ENCODE measurements at regions not wholly inside any gene's neighbourhood (a gene's known extent, or its start where the extent isn't known, plus 50 kb on each side); places are given as distances from the start of the nearest gene placed in this dataset.

DNA sequence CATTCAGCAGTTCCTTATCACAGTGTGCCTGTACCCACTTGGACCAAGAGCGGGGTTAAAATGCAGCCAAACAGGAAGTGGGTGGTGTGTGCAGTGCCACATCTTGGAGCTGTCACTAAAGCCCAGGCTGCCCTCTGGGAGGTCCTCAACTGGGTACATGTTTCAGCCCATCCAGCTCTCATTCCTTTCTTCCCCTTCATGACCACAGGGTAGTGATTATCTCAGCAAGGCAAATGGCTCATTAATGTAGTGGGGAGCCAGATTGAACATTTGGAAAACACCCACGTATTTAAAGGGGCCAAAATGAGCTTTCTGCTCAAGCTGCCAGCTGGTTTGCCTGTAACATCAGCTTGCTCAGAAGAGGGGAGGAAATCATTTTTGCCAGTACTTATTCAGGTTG lies 210.8 kb upstream of the BTG1 start:
- DNase-seq (ENCODE audit: low read depth) = no peak

DNA sequence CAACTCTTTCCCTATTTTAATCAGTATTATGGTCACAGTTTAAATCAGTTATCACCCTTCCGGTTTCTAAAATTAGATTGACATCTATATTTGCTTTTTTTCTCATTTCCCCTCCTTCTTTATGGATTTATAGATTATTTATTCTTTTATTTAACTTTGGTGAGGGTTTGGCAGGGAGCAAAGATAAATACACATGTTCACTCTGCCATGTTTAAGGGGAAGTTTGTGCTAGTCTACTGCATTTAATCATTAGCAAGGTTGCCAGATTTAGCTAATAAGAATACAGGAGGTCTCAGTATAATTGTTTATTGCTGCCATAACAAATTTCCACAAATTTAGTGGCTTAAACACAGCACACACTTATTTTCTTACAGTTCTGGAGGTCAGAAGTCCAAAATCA lies 204.0 kb upstream of the BTG1 start:
- no peak for DNase-seq (ENCODE audit: low read depth)

DNA sequence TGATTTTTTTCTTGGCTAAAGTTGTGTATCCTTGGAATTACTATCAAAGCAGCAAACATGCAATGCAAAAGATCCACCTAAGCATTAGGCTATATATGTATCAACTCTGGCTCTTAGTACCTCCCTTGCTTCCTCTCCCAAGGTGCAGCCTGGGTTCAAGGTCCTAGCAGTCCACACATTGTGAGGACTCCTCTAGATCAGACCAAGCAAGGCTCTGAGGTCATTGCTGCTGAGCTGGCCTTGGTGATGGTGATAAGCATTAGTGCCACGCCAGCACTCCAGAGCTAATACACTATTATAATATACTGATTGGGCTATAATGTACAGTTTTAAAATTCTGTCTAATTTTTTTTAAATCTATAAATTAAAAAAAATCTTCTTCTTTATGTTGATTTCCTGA lies 196.9 kb upstream of the BTG1 start:
- no peak for DNase-seq (ENCODE audit: low read depth)

DNA sequence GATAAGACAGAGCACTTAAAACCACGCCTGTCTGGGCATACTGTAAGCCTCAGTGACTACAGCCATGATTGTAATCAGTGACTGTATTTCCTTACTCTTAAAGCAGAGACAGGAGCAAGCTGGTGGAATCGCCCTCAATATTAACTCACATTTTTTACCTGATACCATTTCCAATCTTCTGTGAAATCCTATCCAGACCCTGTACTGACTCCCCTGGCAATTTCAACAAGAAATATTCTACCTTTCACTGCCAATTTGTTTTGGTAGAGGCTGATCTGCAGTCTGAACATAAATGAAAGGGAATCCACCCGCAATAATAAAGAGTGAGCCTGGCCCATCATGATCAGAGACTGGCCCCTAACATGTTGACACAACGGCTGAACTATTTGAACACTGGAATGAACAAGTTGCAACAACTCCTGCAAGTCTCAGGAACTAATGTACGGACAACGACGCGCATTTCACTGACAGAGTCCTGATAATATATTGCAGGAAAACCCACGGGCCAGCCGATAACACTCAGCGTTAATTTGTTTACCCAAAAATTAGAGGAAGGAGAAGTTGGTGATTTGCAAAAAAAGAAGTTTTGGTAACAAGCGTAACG lies 195.5 kb upstream of the BTG1 start:
- DNase-seq (ENCODE audit: low read depth) = no peak

DNA sequence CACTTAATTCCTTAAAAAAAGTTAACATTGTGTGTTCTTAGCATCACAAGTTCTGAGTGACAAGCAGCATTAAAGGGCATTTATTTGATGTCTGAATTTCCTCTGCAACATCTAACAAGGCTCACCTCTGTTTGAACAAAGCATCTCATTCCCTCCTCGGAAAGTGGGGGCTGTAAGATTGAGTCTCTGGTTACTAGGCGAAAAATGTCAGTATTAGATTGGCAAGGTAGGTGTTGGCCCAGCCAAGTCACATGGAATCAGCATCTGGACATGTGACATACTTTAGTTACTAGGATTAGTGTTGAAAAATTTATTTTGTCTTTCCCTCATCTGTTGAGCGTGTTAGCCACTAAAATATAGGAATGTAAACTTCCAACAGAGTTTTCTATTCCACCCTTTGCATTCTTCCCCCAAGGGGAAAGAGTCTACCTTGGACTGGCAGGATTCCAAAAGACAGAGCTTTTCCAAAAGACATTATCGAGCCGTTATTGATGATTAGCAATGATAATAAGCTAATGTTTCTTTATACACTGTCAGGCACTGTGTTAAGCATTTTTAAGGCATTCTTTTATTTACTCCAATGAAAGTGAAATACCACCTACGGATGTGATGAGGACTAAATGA lies 194.9 kb upstream of the BTG1 start:
- no peak for DNase-seq (ENCODE audit: low read depth)

DNA sequence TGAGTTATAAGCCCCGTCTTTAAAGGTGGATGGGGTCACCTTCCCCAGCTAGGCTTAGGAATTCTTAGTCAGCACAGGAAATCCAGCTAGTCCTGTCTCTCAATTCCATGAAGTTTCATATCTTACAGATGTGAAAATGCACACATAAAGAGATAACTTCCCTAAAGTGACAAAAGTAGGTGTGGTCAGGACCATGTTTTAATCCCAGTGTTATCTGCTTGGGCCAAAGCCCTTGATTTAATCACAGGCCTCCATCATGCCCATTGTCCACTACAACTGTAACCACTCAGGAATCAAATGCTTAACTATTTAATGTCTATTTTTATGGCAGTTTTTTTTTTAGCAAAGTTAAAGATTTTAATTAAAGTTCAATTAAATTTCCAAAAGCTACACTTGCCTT lies 194.4 kb upstream of the BTG1 start:
- no peak for DNase-seq (ENCODE audit: low read depth)

DNA sequence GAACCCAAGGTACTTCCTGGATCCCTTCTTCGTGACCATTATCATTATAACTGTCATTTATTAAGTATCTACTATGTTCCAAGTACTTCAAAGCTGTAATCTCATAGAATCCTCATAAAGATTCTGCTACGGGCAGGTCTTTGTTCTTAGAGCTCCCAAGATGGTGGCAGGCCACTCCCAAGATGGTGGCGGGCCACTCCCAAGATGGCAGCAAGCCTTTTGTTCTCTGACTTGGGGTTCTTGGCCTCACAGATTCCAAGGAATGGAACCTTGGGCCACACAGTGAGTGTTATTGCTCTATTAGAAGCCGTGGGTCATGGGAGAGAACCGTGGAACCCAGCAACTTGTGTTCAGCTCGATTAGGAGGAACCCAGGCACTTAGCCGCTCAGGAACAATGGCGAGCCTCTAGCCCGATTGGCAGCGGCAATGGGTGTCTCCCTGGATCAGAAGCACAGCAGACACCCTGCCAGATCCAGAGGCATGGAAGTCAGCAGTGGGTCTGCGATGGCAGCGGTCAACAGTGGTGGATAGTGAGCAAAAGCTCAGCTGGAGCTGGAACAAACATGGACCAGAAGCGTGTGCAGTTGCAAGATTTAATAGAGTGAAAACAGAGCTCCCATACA lies 193.7 kb upstream of the BTG1 start:
- DNase-seq (ENCODE audit: low read depth) = no peak

DNA sequence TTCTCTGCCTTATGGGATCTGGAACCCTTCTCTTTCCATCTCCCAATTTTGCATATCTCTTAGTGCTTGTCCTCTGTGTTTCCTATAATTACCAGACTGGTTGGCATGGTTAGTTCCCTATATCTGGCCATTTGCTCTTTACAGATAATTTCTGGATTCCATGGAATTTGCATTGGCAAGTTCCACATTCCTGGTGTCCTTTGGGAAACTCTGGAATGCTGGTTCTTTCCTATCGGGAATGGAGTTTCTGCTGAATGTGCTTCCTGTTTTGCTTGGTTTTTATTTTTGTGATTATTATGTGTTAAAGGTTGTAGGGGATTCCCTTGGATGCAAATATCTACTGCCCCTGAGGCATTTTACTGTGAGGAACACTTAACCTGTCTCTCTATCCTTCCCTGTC lies 193.0 kb upstream of the BTG1 start:
- no peak for DNase-seq (ENCODE audit: low read depth)

DNA sequence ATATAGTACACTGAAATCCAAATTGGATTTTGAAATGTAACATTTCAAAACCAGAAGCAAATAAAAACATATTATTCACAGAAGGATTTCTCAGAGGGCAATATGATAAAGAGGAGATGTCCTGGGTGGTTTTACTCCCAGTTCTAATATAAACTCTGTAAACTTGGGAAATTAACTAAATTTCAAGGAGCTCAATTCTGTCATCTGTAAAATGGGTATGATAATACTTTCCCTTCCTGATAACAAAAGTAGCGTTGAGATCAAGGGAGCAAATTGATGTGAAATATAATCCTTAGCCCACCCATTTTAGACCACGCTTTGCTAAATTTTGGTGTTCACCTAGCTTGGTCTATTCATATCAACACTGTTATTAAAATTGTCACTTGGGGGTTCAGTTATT lies 192.5 kb upstream of the BTG1 start:
- no peak for DNase-seq (ENCODE audit: low read depth)

DNA sequence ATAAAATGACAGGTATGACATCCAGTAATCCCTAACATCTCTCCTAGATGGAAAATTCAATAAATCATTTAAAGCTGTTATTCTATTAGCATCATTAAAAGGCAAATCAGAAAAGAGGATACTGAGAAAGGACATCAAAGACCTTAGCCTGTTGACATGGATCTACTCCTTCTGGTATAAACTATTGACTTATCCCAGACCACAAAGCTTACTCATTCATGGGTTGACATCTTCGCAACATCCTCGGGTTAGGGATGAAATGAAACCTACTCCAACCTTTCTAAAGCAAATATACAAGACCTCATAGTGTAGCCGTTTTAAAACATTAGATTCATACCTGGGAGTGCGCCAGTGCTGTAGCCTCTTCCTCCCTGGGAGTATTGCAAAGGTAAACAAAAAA lies 191.5 kb upstream of the BTG1 start:
- DNase-seq (ENCODE audit: low read depth) = peak; percentile 3

DNA sequence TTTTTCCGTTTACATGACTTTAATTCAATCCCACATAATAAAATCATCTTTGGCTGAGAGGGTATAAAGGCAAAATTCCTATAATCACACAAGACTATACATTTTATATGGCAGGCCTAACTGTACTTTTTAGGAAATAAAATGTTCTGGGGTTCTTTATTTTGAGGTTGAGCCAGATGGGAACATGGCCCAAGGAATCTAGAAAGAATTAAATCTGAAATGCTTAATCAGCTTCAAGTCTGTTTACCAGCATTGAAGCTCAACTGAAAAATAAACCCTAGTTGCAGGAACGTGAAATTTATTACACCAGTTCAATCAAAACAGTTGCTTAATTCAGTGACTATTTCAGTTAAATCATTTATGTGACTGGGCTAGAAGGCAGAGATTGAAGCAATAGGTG lies 191.0 kb upstream of the BTG1 start:
- no peak for DNase-seq (ENCODE audit: low read depth)

DNA sequence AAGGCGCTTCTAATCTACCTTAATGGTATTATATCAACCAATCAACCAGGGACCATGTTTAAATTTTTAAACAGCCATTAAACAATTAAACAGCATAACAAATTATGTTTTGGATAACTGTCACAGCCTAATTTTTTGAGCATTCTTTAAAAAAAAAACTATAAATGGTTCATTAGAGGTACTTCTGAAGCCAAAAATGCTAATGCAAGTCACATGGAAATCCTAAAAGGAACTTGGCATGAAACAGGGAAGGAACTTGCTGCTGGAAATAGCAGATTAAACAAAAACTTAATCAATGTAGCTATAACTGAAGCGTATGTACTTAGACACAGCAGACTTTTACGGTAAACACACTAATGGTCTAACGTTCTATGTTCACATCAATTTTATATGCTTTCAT lies 190.2 kb upstream of the BTG1 start:
- DNase-seq (ENCODE audit: low read depth) = no peak

DNA sequence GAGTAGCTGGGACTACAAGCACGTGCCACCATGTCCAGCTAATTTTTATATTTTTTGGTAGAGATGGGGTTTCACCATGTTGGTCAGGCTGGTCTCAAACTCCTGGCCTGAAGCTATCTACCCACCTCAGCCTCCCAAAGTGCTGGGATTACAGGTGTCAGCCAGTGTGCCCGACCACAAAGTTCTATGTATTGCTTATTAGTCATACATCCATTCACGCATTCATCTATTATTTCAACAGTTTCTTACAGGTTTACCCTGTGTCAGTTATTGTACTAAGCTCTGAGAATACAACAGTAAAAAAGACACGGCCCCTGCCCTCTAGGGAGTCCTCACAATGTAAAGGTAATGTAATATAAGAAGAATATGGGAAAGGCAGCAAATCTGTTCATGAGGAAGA lies 188.9 kb upstream of the BTG1 start:
- no peak for DNase-seq (ENCODE audit: low read depth)

DNA sequence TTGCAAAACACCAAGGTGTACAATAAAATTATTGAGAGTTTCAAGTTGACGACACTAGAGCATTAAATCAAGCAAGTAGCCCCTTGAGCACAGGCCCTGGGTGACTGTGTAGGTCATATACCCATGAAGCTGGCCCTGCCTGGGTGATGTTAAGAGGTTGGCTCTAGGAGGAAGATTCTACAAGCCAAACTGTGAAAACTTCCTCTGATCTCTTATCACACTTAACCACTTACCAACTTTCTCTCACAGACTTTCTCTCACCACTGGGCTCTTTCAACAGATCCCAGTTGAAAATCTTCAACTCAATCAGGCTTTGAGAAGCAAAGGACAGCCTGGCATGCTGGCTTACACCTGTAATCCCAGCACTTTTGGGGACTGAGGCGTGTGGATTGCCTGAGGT lies 186.9 kb upstream of the BTG1 start:
- no peak for DNase-seq (ENCODE audit: low read depth)

DNA sequence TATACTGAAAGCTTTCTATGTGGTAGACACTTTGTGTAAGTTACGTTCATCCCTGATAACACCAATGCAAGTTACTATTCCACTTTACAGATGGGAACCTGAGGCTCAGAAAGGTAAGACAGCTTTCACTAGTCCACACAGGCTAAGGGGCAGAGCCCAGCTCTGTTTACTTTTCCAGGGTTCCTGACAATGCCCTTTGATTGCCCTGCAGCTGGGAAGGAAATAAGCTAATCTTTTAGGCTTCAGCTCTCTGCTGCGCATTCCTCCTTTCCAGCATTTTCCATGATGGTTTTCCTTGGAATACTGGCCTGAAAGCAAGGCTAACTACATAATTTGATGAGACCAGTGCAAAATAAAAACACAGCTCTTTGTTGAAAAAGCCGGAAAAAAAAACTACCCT lies 185.7 kb upstream of the BTG1 start:
- DNase-seq (ENCODE audit: low read depth) = no peak

DNA sequence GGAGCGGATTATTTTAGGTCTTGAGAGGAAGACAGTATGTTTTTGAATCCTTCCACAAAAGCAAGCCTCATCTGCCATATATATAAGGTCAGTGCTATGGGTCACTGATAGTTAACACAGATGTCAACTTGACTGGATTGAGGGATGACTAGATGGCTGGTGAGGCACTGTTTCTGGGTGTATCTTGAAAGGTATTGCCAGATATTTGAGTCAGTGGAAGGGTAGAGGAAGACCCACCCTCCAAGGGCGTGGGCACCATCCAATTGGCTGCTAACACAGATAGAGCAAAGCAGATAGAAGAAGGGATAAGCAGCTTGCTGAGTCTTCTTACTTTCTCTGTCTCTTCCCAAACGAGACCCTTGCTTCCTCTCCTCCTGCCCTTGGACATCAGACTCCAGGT lies 185.0 kb upstream of the BTG1 start:
- no peak for DNase-seq (ENCODE audit: low read depth)

DNA sequence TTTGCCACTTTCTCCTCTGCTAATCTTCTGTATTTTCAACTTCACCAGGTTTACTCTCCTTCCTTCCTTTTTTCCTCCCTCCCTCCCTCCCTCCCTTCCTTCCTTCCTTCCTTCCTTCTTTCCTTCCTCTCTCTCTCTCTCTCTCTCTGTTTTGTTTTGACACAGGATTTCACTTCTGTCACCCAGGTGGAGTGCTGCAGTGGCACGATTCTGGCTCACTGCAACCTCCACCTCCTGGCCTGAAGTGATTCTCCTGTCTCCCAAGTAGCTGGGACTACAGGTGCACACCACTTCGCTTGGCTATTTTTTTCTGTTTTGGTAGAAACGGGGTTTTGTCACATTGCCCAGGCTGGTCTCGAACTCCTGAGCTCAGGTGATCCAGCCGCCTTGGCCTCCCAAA lies 181.2 kb upstream of the BTG1 start:
- DNase-seq (ENCODE audit: low read depth) = no peak

DNA sequence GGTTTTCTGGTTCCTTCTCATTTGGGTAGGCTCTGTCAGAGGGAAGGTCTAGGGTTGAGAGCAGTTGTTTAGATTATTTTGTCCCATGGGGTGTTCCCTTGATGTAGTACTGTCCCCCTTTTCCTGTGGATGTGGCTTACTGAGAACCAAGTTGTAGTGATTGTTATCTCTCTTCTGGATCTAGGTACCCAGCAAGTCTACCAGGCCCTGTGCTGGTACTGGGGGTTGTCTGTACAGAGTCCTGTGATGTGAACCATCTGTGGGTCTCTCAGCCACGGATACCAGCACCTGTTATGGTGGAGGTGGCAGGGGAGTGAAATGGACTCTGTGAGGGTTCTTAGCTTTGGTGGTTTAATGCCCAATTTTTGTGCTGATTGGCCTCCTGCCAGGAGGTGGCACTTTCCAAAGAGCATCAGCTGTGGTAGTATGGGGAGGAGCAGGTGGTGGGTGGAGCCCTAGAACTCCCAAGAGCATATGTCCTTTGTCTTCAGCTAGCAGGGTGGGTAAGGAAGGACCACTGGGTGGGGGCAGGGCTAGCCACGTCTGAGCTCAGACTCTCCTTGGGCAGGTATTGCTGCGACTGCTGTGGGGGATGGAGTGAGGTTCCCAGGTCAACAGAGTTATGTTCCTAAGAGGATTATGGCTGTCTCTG lies 179.3 kb upstream of the BTG1 start:
- DNase-seq (ENCODE audit: low read depth) = no peak

DNA sequence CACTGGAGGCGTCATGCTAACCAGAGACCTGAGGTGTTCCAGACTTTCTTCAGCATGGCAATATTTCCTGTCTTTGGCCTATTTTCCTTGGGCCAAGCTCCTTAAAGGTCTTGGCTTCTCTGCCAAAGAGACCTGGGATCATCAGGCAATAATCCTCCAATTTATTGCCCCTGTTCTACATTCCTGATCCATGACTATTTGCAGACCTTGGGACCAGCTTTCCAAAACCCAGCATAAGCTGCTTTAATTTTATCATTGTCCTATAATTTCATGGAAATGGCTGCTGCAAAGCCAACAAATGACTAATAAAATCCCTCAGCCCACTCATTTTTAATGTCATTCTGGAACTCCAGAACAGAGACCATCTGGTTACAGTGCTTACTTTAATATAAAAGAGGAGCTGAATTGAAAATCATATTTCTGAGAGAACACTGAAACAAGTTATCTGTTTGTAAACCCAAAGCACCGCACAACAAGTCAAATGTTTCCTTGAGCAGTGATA lies 166.9 kb upstream of the BTG1 start:
- DNase-seq (ENCODE audit: low read depth) = no peak

DNA sequence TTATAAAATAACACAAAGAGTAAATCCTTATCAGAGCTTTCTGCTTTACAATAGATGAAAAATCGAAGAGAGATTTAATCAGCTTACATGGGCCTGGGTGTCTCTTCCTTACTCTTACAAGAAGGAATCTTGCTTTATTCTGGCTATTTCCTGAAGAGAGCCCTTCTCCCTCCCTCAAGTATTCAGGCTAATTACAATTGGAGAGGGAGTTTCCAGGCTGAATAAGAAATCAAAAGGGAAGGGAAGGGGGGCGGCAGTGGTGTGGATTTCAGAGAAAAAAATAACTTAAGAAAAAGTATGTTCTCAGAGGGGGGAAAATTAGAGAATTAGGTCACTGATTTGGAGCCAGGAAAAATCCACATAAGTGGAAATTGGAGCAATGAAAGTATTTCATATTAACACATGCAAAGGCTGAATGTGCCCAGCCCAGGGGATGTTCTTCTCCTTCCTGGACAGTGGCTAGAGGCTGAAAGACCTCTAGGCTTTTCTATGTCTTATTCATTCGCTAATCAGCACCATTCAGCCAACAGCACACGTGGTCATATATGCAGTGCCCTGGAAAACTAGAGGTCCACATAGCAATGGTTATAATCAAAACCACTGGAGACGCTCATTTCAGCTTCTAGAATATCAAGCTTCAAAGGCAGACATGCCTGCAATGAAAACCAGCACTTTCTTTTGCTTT lies 158.9 kb upstream of the BTG1 start:
- no peak for DNase-seq (ENCODE audit: low read depth)

DNA sequence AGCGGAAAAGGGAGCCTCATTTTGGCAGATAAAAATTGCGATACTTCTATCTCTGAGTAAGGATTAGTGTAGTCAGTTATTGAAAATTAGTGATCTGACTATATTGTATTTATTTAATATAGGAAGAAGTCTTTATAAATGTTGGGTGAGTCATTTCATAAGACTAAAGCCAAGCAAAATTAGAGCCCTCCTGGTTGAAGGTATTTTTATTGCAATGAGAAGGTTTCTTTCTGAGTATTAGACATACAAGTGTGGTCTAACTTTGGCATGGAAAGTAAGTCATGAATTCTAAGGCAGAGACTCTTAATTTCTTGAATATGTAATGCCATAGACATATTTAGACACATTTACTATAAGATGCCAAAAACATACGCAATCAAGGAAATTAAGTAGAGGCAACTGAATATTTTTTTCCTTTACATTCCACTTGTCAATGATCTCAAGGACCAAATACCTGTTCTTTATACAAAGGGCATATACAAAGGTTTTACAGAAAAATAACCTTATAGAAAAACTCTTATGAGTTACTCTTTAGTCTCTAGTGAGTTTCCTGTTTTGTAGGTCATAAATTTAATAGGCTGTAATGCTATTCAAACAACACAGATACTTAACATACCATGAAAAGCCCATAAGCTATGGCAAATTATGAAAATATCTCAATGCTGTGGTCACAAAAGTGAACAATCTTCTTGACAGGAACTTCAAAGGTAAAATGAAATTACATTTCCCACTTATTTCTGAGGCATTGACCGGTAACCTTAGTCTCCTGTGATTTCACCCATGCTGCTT lies 156.6 kb upstream of the BTG1 start:
- DNase-seq (ENCODE audit: low read depth) = no peak

DNA sequence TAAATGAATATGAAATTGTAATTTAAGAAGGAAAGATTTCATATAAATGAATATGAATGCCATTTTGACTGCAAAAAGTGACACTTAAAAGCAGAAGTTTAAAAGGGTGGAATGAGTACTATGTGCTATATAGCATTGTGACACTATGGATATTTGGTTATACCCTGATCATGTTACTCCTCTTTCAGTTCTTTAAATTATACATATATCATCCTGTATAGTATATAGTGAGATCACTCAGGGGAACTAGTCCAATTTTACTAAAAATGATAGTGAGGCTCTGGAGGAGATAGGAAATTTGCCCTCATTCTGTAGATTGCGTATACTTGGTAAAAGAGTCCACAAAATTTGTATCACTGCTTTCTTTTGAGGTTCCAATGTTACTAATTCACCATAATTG lies 155.7 kb upstream of the BTG1 start:
- DNase-seq (ENCODE audit: low read depth) = no peak

Measured in ELR (cell line).